CD4-positive, alpha-beta T cell treated with Interferon gamma for 1 hour (primary cell): ENCODE measurements at regions not wholly inside any gene's neighbourhood (a gene's known extent, or its start where the extent isn't known, plus 50 kb on each side); places are given as distances from the start of the nearest gene placed in this dataset.
A peak's percentile ranks its signal among the peaks of the same experiment; 100 is the strongest.

ENCODE experiments used
- DNase-seq: peaks from one replicate; pipeline ENCODE4 v3.0.0-alpha.2; 2020

- DNase-seq, result no peak
These were observed 245.0 kb upstream of the RPL38 start for GRCh38 chr17:73958453-73958852.

- DNase-seq, result no peak
These were observed 243.0 kb upstream of the RPL38 start for GRCh38 chr17:73960469-73960868.

GRCh38 chr17:73962308-73962707 lies 241.2 kb upstream of the RPL38 start:
- no peak for DNase-seq

GRCh38 chr17:73968680-73969079 lies 234.8 kb upstream of the RPL38 start:
- DNase-seq, result no peak

- peak; percentile 51 for DNase-seq
These were observed 233.5 kb upstream of the RPL38 start for GRCh38 chr17:73969956-73970355.

- DNase-seq, result no peak
These were observed 232.4 kb upstream of the RPL38 start for GRCh38 chr17:73971127-73971526.

- DNase-seq, result no peak
These were observed 231.4 kb upstream of the RPL38 start for GRCh38 chr17:73972056-73972455.

GRCh38 chr17:73972901-73973300 lies 230.6 kb upstream of the RPL38 start:
- no peak for DNase-seq

- no peak for DNase-seq
These were observed 229.7 kb upstream of the RPL38 start for GRCh38 chr17:73973586-73974409.

- DNase-seq, result no peak
These were observed 228.9 kb upstream of the RPL38 start for GRCh38 chr17:73974536-73974935.

- no peak for DNase-seq
These were observed 227.3 kb upstream of the RPL38 start for GRCh38 chr17:73976147-73976546.

GRCh38 chr17:73976676-73977521 lies 226.6 kb upstream of the RPL38 start:
- no peak for DNase-seq

- no peak for DNase-seq
These were observed 223.0 kb upstream of the RPL38 start for GRCh38 chr17:73980517-73980916.

- DNase-seq, result no peak
These were observed 220.6 kb upstream of the RPL38 start for GRCh38 chr17:73982871-73983270.

GRCh38 chr17:73983621-73984400 lies 219.7 kb upstream of the RPL38 start:
- DNase-seq, result no peak

GRCh38 chr17:73984941-73985340 lies 218.5 kb upstream of the RPL38 start:
- no peak for DNase-seq

GRCh38 chr17:73985466-73986015 lies 217.9 kb upstream of the RPL38 start:
- no peak for DNase-seq

- DNase-seq, result no peak
These were observed 216.8 kb upstream of the RPL38 start for GRCh38 chr17:73986641-73987177.

GRCh38 chr17:73987395-73987794 lies 216.1 kb upstream of the RPL38 start:
- DNase-seq, result no peak

GRCh38 chr17:73987845-73988509 lies 215.5 kb upstream of the RPL38 start:
- DNase-seq, result no peak

- no peak for DNase-seq
These were observed 213.8 kb upstream of the RPL38 start for GRCh38 chr17:73989671-73990070.

GRCh38 chr17:73990290-73990689 lies 213.2 kb upstream of the RPL38 start:
- DNase-seq, result no peak
